ENCODE measurements at regions not wholly inside any gene's neighbourhood (a gene's known extent, or its start where the extent isn't known, plus 50 kb on each side); places are given as distances from the start of the nearest gene placed in this dataset.

GRCh38 chr16:64773184-64773583 is 348.7 kb downstream of the CDH11 start:
- peaks cover 1% of the 10 kb centered on the region; the same call in 1 of the 2 replicates for H3K27me3 Mint-ChIP-seq (ENCODE audit: insufficient read depth)
- no peaks in the 10 kb centered on the region for H3K9me3 Mint-ChIP-seq

GRCh38 chr16:64771273-64771672 is 350.6 kb downstream of the CDH11 start:
- Mint-ChIP-seq H3K4me1 (ENCODE audit: low read depth) (no peaks in the 10 kb centered on the region), H3K36me3 (ENCODE audit: low read depth) (no peaks in the 10 kb centered on the region), H3K27me3 (ENCODE audit: insufficient read depth) (peaks cover 2% of the 10 kb centered on the region), H3K9me3 (no peaks in the 10 kb centered on the region), H3K27ac (no peak overlapping the region), H3K4me3 (no peak overlapping the region)
- no peak for TF ChIP-seq CTCF (IDR thresholded peaks at IDR 0.05)
- DNase-seq, result no peak

More at GRCh38 chr16:64773184-64773583, 348.7 kb downstream of the CDH11 start:
- H3K4me3 Mint-ChIP-seq, result no peak overlapping the region
- H3K4me1 Mint-ChIP-seq (ENCODE audit: low read depth), result no peaks in the 10 kb centered on the region
- no peak overlapping the region for H3K27ac Mint-ChIP-seq
- no peaks in the 10 kb centered on the region for H3K36me3 Mint-ChIP-seq (ENCODE audit: low read depth)
- DNase-seq, result no peak
- TF ChIP-seq CTCF (IDR thresholded peaks at IDR 0.05), result no peak

GRCh38 chr16:64762211-64762610 is 359.7 kb downstream of the CDH11 start:
- TF ChIP-seq CTCF (IDR thresholded peaks at IDR 0.05), result no peak

GRCh38 chr16:64754279-64754678 is 367.6 kb downstream of the CDH11 start:
- H3K4me1 Mint-ChIP-seq (ENCODE audit: low read depth), result peaks cover 9% of the 10 kb centered on the region
- no peak overlapping the region for H3K4me3 Mint-ChIP-seq
- DNase-seq, result no peak
- H3K9me3 Mint-ChIP-seq, result no peaks in the 10 kb centered on the region
- H3K36me3 Mint-ChIP-seq (ENCODE audit: low read depth), result no peaks in the 10 kb centered on the region
- peaks cover 10% of the 10 kb centered on the region for H3K27me3 Mint-ChIP-seq (ENCODE audit: insufficient read depth)
- TF ChIP-seq CTCF (IDR thresholded peaks at IDR 0.05), result no peak
- H3K27ac Mint-ChIP-seq, result no peak overlapping the region

More at GRCh38 chr16:64762211-64762610, 359.7 kb downstream of the CDH11 start:
- Mint-ChIP-seq H3K27ac (no peak overlapping the region), H3K27me3 (ENCODE audit: insufficient read depth) (peaks cover 15% of the 10 kb centered on the region), H3K4me3 (no peak overlapping the region), H3K4me1 (ENCODE audit: low read depth) (no peaks in the 10 kb centered on the region), H3K9me3 (no peaks in the 10 kb centered on the region), H3K36me3 (ENCODE audit: low read depth) (no peaks in the 10 kb centered on the region)
- no peak for DNase-seq

GRCh38 chr16:64751906-64752305 is 370.0 kb downstream of the CDH11 start:
- Mint-ChIP-seq H3K27ac (no peak overlapping the region), H3K9me3 (no peaks in the 10 kb centered on the region), H3K36me3 (ENCODE audit: low read depth) (no peaks in the 10 kb centered on the region), H3K4me1 (ENCODE audit: low read depth) (peaks cover 9% of the 10 kb centered on the region), H3K27me3 (ENCODE audit: insufficient read depth) (peaks cover 7% of the 10 kb centered on the region), H3K4me3 (no peak overlapping the region)
- TF ChIP-seq CTCF (IDR thresholded peaks at IDR 0.05), result no peak
- DNase-seq, result peak; percentile 81

GRCh38 chr16:64749346-64749745 is 372.5 kb downstream of the CDH11 start:
- no peak for TF ChIP-seq CTCF (IDR thresholded peaks at IDR 0.05)
- Mint-ChIP-seq H3K27me3 (ENCODE audit: insufficient read depth) (peaks cover 5% of the 10 kb centered on the region), H3K36me3 (ENCODE audit: low read depth) (no peaks in the 10 kb centered on the region), H3K9me3 (no peaks in the 10 kb centered on the region), H3K4me3 (no peak overlapping the region), H3K27ac (no peak overlapping the region), H3K4me1 (ENCODE audit: low read depth) (peaks cover 9% of the 10 kb centered on the region)
- no peak for DNase-seq

Measured in HFFc6 (cell line).